22Rv1 (cell line): ENCODE measurements at regions not wholly inside any gene's neighbourhood (a gene's known extent, or its start where the extent isn't known, plus 50 kb on each side); places are given as distances from the start of the nearest gene placed in this dataset.

Experiments
- ZFX ChIP-seq: fragments of 450-650 bp; IDR thresholded peaks from 2 replicates; pipeline ENCODE4 v1.6.1; 2017; ENCODE audit warnings: antibody characterized with exemption, borderline replicate concordance
- TF ChIP-seq, protein P1 (sequence below): fragments of 450-650 bp; IDR thresholded peaks from 2 replicates; pipeline ENCODE4 v1.5.1; 2017; ENCODE audit warnings: mild to moderate bottlenecking

DNA sequence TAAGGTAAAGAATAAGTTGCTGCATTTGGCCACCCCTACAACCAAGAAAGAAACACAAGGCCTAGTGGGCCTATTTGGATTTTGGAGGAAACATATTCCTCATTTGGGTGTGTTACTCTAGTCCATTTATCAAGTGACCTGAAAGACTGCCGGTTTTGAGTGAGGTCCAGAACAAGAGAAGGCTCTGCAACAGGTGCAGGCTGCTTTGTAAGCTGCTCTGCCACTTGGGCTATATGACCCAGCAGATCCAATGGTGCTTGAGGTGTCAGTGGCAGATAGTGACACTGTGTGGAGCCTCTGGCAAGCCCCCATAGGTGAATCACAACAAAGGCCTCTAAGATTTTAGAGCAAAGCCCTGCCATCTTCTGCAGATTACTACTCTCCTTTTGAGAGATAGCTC is 491.3 kb downstream of the TAFA4 start:
- TF ChIP-seq, protein P1, sequence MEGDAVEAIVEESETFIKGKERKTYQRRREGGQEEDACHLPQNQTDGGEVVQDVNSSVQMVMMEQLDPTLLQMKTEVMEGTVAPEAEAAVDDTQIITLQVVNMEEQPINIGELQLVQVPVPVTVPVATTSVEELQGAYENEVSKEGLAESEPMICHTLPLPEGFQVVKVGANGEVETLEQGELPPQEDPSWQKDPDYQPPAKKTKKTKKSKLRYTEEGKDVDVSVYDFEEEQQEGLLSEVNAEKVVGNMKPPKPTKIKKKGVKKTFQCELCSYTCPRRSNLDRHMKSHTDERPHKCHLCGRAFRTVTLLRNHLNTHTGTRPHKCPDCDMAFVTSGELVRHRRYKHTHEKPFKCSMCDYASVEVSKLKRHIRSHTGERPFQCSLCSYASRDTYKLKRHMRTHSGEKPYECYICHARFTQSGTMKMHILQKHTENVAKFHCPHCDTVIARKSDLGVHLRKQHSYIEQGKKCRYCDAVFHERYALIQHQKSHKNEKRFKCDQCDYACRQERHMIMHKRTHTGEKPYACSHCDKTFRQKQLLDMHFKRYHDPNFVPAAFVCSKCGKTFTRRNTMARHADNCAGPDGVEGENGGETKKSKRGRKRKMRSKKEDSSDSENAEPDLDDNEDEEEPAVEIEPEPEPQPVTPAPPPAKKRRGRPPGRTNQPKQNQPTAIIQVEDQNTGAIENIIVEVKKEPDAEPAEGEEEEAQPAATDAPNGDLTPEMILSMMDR = no peak
- no peak for TF ChIP-seq ZFX
